ENCODE measurements at regions not wholly inside any gene's neighbourhood (a gene's known extent, or its start where the extent isn't known, plus 50 kb on each side); places are given as distances from the start of the nearest gene placed in this dataset.

DNA sequence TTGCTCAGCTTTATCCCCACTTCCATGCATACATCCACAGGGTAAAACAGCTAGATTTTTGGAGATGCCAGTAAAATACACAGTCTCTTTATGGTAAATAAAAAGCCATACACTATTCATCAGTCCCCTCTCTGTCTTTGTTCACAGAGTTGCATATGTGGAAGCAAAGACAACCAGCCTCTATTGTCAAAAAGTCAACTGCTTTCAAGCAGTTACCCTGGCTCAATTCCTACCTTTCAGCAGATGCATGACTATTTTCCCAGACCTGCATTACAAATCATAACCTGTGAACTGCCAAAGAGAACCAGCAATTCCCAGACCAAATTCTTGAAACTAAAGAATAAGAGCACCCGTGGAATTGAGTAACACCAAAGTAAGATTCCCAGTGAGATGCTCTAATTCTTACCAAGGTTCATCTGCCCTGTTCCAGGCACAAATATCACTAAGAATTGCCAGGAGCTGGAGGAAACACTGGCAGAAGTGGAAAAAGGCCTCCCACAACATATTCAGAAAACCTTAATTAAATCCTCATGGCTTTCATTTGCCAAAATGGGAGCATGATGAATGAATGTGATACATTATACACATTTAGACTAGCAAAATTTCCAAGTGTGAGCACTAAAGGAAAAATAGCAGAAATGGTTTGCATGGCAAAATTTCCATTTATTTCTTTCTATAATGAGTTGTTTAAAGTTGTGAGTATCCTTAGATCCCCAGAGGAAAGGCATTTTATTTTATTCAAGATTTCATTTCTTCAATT lies 391.2 kb upstream of the ADGRL3 start:
- Histone ChIP-seq H3K4me3 (ENCODE audit: low read depth, low read length, poor library complexity, severe bottlenecking) (no peak overlapping the region), H3K4me1 (ENCODE audit: insufficient read depth, low read length, poor library complexity, severe bottlenecking) (no peaks in the 10 kb centered on the region), H3K27me3 (replicated peaks; ENCODE audit: insufficient read depth, low read depth, low read length, poor library complexity) (no peaks in the 10 kb centered on the region), H3K9me3 (ENCODE audit: low read depth, low read length, poor library complexity, severe bottlenecking) (no peaks in the 10 kb centered on the region), H3K36me3 (ENCODE audit: insufficient read depth, low read length, poor library complexity, severe bottlenecking) (no peaks in the 10 kb centered on the region), H3K27ac (ENCODE audit: low read depth, low read length, poor library complexity, severe bottlenecking) (no peak overlapping the region)
- DNase-seq (ENCODE audit: low spot score) = no peak
- ChIA-PET CTCF (no interaction called here), POLR2A (ENCODE audit: low non-redundant PET) (no interaction called here)
- no peak for TF ChIP-seq EZH2 (IDR thresholded peaks at IDR 0.05; ENCODE audit: borderline replicate concordance, low read depth, low read length, poor library complexity, severe bottlenecking)
- TF ChIP-seq, protein P1, sequence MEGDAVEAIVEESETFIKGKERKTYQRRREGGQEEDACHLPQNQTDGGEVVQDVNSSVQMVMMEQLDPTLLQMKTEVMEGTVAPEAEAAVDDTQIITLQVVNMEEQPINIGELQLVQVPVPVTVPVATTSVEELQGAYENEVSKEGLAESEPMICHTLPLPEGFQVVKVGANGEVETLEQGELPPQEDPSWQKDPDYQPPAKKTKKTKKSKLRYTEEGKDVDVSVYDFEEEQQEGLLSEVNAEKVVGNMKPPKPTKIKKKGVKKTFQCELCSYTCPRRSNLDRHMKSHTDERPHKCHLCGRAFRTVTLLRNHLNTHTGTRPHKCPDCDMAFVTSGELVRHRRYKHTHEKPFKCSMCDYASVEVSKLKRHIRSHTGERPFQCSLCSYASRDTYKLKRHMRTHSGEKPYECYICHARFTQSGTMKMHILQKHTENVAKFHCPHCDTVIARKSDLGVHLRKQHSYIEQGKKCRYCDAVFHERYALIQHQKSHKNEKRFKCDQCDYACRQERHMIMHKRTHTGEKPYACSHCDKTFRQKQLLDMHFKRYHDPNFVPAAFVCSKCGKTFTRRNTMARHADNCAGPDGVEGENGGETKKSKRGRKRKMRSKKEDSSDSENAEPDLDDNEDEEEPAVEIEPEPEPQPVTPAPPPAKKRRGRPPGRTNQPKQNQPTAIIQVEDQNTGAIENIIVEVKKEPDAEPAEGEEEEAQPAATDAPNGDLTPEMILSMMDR (conservative IDR thresholded peaks at IDR 0.05; ENCODE audit: low read depth, low read length) = no peak
- intact Hi-C loops (cut with micrococcal nuclease; ENCODE audit: unreplicated experiment) = no loop called here
- no TSS peak for BruUV-seq (replicated peaks)

DNA sequence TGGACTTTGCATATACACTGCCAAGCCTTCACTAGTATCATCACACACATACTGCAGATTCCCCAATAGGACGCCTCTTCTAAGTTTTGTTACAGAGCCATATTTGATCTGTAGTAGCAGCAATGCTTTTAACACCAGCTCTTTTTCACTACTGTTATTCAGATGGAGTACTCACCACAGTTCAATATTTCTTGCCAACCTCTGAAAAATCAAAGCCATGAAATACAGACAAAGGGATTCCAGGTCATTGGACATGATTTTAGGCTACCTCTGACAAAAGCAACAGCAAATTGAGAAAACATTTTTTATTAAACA lies 390.7 kb upstream of the ADGRL3 start:
- H3K4me1 ChIP-seq (ENCODE audit: insufficient read depth, low read length, poor library complexity, severe bottlenecking) = no peaks in the 10 kb centered on the region
- H3K27ac ChIP-seq (ENCODE audit: low read depth, low read length, poor library complexity, severe bottlenecking) = no peak overlapping the region
- CTCF ChIA-PET = no interaction called here
- no peaks in the 10 kb centered on the region for H3K9me3 ChIP-seq (ENCODE audit: low read depth, low read length, poor library complexity, severe bottlenecking)
- no TSS peak for BruUV-seq (replicated peaks)
- intact Hi-C loops (cut with micrococcal nuclease; ENCODE audit: unreplicated experiment) = no loop called here
- no peaks in the 10 kb centered on the region for H3K36me3 ChIP-seq (ENCODE audit: insufficient read depth, low read length, poor library complexity, severe bottlenecking)
- no peaks in the 10 kb centered on the region for H3K27me3 ChIP-seq (replicated peaks; ENCODE audit: insufficient read depth, low read depth, low read length, poor library complexity)
- no peak overlapping the region for H3K4me3 ChIP-seq (ENCODE audit: low read depth, low read length, poor library complexity, severe bottlenecking)
- no peak for DNase-seq (ENCODE audit: low spot score)
- POLR2A ChIA-PET (ENCODE audit: low non-redundant PET) = no interaction called here
- TF ChIP-seq, protein P1 (conservative IDR thresholded peaks at IDR 0.05; ENCODE audit: low read depth, low read length) = no peak
- TF ChIP-seq EZH2 (IDR thresholded peaks at IDR 0.05; ENCODE audit: borderline replicate concordance, low read depth, low read length, poor library complexity, severe bottlenecking) = no peak

DNA sequence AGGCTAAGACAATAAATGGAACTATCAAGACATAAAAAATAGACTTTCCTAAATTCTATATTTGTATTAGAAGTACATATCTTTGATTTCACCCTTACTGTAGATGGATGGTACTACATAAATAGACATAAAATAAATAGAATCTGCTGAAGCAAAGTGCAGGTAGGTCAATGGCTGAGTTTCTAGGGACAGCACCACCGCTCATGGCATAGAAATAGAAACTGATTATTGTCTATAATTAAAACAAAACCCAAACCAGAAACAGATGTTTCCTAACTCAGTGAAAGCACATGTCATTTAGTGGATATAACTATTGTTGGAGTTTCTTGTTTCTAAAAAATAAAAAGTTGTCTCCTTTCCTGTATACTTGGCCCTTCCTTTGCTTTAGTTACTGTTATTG lies 387.3 kb upstream of the ADGRL3 start:
- TF ChIP-seq, protein P1 (conservative IDR thresholded peaks at IDR 0.05; ENCODE audit: low read depth, low read length) = no peak
- no peak for TF ChIP-seq EZH2 (IDR thresholded peaks at IDR 0.05; ENCODE audit: borderline replicate concordance, low read depth, low read length, poor library complexity, severe bottlenecking)
- no peak for DNase-seq (ENCODE audit: low spot score)
- BruUV-seq (replicated peaks) = no TSS peak

More for the DNA sequence above, 387.3 kb upstream of the ADGRL3 start:
- Histone ChIP-seq H3K27ac (ENCODE audit: low read depth, low read length, poor library complexity, severe bottlenecking) (no peak overlapping the region), H3K4me3 (ENCODE audit: low read depth, low read length, poor library complexity, severe bottlenecking) (no peak overlapping the region), H3K9me3 (ENCODE audit: low read depth, low read length, poor library complexity, severe bottlenecking) (no peaks in the 10 kb centered on the region), H3K27me3 (replicated peaks; ENCODE audit: insufficient read depth, low read depth, low read length, poor library complexity) (no peaks in the 10 kb centered on the region), H3K36me3 (ENCODE audit: insufficient read depth, low read length, poor library complexity, severe bottlenecking) (no peaks in the 10 kb centered on the region), H3K4me1 (ENCODE audit: insufficient read depth, low read length, poor library complexity, severe bottlenecking) (no peaks in the 10 kb centered on the region)
- POLR2A ChIA-PET (ENCODE audit: low non-redundant PET) = no interaction called here
- intact Hi-C loops (cut with micrococcal nuclease; ENCODE audit: unreplicated experiment) = no loop called here
- CTCF ChIA-PET = no interaction called here
